Renal cortical epithelial cell (primary cell): ENCODE measurements at regions not wholly inside any gene's neighbourhood (a gene's known extent, or its start where the extent isn't known, plus 50 kb on each side); places are given as distances from the start of the nearest gene placed in this dataset.

Experiments used
- DNase-seq: peaks from one replicate; pipeline ENCODE4 v3.0.0-alpha.2; 2011; ENCODE audit warnings: low read depth

DNA sequence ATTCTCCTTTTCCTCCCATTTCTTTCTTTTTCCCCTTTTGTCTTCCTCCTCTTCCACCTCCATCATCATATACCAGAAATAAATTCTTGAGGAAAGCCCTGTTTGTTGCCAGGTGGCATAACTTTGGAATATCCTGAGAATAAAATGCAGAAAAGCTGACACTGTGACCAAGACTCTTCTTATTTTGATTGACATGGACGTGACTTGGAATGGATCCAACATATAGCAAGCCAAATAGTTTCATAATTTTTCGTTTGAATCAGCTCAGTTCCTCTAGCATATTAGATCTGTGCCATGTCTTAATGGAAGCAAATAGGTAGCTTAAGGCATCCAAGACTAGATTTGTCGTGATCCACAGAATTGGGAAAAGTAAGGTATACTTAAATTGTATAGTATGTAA, 354.7 kb upstream of the FIGN start:
- no peak for DNase-seq

DNA sequence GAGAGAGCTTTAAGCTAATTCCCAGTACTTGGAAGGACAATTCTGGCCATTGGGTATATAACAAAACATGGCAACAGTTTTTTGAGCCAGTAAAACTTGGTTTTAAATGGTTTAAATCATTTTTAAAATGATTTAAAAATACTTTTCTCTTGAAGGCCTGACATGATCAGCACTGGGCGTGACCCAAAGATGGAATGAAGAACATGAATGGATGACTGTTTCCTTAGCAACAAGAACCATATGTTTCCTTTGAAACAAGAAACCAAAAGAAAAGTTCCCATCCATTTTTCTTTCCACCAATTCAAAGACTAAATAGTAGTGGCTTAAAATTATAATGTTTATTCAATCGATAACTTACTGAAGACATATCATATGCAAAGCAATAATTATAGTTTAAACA, 348.3 kb upstream of the FIGN start:
- DNase-seq, result no peak

DNA sequence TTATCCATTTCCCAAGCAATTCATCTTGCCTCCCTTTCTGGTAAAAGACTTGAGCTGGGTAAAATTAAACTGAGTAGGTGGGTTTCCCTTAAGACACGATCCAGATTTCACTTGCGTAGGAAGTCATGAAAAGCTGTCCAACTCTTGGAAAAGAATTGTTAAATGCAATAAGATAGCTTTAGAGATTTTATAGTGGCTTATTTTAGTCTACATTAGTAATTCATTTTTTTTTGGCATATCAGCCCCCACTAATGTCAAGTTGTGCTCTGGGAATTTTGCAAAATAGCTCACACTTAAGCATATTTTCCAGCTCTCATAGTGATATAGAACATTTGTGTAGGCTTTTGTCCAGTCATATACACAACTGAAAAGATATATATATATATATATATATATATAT, 344.7 kb upstream of the FIGN start:
- DNase-seq, result no peak

DNA sequence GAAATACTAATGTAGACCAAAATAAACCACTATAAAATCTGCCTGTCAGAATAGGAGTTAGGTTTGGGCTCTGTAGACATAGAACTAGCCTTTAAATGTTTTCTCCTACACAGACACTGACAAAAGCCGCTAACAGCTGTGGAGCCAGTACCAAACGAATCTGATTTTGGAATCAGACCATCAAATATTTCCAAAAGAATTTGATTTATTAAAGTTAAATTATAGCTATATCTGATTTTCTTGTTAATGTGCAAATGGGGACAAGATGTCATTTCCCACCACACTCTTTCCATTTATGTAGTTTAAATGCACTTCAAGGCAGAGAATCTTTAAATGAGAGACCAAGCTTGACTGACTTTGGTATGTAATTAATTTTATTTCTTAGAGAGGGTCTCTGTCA, 343.4 kb upstream of the FIGN start:
- no peak for DNase-seq

DNA sequence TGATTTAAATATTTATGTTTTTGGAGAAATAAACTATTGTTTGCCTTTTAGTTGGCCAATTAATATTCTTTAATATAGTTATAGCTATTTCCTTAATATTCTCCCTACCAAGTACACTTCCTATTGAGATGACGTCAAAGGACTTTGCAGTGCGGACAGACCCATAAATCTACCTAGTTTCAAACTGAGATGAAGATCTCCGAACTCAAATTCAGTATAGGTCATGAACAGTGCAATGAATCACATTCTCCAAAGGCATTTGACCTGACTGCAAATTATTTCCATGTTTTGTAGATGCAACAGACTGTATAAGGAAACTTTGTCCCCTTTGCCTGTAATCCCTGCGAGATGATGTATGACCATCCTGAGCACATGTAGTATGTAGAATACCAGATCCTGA, 342.6 kb upstream of the FIGN start:
- DNase-seq, result no peak

DNA sequence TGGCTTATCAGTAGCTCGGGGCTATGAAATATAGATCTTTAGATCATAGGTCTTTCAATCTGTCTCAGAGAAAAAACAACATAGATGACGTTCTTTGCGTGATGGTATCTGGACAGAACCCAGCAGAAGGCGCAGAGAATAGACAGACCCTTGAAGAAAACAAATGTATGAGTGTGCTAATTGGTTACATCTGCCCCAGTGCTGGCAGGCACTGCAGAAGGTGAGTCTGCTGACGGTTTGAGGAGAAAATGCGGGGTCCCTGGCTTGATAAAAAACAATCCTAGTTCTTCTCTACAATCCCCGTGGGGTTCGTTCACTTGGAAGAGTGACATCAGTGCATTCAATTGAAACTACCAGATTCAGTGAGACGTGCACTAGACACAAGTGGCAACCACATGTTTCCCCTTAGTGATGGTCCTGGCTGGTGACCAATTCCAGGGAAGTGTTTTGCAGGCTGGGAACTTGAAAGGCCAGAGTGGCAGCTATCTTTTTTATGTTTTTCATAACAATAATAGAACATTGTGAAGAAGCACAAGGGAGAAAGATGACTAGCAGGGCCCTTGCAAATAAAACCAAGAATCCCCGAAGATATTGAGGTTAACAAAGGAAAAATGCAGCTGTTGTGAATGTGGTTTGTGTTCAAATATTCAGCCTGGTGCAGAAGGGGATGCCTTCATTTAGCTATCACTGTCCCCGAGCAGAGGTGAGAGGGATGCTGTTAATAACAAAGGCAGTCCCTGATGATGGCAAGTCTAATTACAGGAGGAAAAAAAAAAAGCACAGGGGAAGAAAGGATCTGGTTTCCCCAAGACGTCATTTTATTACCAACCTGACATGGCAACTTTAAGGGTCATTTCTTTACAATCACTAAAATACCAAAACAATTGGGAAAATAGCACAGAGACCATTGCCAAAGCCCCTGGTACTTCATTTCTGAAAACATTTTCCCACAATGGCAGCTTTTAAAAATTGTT, 337.6 kb upstream of the FIGN start:
- peak; percentile 4 for DNase-seq

DNA sequence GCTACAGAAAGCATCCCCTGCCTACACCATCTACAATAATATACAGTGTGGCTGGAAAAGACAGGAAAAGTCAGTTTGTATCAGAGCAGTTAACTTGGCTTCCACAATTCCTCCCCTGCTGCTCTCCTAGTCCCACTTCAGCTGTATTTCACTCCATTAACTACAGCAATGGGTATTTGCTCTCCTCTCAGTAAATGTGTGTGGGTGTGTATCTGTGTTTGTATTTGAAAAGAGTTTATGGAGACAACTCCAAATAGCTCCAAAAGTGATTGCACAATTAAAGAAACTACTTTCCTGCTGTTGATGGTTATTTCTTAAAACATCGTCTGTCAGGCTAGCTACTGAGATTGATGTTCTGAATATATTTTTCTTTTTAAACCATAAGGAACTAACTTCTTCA, 333.7 kb upstream of the FIGN start:
- DNase-seq, result no peak

DNA sequence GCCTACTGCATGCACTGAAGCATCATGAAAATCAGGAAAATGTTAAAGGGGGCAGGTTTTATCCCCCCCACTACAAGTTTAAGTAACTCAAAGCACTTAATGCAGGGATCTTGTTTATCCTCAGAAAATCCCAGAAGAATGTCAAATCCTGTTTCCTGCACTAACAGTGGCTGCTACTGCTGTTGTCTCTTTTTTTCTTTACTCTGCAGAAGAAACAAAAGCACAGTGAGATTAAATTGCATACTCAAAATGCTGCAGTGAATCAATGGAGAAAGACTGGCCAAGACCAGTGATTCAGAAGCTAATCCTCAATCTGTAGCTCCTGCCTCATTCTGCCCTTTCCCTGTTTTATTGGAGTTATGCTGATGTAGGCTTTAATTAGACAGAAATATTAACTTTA, 332.3 kb upstream of the FIGN start:
- DNase-seq, result no peak

DNA sequence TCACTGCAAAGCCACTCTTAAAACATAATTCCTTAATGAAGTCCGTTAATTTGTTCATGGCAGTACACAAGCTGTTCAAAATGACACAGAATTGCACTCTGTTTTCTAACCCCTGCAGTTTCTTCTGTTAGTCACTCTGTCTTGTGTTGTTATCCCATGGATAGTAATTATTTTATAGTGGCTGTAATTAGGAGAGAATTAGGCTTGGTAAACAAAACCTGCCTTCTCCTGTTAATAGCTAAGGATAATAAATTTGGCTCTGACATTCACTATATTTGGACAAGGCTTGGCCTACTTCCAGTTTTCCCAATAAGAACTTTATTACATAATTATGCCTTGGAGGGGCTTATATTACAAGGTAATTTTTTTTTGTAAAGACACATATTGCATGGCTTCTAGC, 330.3 kb upstream of the FIGN start:
- no peak for DNase-seq

DNA sequence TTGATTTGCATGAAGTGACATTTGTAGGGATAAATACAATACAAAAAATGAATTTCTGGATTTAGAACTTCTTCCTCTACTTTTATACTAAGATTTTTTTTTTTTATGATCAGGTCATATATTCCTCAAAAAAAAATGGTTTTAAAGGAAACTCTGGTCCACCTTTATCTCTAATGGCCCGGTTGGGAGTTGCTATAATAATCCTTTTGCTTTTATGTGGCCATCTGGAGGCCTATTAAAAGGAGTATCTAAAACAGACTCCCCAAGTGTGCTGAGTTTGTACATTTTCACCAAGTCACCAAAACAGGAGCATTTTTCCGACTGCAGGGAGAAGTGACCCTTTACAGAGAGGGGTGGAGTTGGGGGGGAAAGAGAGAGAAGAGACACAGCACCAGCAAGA, 329.2 kb upstream of the FIGN start:
- DNase-seq, result no peak

DNA sequence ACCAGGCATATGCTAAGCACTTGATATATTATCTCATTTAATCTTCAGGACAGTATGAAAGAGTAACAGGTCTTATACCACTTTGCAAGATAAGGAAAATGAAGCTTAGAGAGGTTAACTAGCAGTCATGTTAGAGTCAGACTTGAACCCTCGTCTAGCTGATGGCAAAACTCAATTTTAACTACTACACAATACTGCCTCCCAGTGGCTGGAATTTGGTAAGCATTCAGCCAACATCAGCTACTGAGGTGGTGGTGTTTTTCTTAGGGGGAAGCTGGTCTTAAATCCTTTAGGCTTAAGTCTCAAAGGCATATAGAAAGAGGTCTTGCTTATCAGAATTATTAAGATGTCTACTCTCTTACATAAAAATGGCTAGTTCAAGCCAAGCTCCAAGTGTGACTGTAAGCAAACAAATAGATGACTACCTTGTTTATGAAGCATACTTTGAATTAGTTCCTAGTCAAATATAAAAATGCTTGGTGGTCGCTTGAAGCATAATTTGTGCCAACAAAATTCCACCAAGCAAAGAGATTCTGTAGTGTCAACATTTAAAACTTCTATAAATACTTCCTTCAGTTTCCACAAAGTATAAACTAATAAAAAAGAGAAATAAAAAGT, 325.4 kb upstream of the FIGN start:
- peak; percentile 46 for DNase-seq

DNA sequence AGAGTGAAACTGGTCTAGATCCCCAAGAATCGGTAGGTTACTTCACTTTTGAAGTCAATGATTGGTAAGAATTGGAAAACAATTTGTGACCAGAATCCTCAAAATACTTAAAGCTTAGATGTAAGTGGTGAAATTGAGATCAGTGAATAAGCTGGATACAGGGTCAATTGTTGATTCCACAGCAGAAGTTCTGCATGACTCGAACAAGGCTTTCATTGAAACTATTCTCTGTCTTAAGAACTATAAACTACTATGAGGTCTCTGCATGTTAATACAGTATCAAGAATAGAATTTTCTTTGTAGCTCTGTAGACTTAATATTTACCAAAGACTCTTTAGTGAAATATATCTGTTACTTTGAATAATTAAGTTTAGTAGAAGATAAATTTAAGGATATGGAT, 324.2 kb upstream of the FIGN start:
- DNase-seq, result no peak

DNA sequence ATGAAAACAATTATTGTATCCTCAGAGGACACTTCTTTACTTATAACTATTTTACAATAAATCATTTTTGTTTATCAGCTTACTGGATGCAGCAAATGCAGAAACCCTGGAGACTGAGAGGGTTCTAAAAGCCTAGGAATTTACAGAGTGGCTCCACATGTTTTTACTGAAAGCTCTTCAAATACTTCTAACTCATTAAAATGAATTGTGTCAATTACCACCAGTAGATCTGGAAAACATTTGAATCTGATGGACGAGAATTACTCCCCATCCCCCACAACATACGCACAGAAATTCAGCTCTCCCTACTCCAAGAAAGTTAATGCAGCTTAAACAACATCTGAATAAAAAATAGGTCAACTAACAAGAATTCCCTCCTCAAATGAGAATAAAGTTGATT, 319.8 kb upstream of the FIGN start:
- no peak for DNase-seq

DNA sequence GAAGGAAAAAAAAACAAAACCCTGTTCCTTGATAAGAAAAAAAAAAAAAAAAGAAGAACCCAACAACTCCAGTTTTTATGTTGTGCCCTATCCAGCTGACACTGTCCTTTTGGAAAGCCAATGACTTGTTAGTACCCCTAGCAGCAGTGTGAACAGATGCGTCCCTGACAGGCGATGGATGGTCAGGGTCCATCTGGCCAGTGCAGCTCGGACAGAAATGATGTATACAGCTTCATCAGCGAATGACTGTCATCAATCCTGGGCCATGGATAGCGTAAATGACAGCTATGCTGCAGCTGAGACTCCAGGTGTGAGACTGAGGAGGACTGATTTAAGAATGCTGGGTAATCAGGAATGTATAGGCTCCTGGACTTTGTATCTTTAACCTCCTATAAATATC, 318.8 kb upstream of the FIGN start:
- no peak for DNase-seq

DNA sequence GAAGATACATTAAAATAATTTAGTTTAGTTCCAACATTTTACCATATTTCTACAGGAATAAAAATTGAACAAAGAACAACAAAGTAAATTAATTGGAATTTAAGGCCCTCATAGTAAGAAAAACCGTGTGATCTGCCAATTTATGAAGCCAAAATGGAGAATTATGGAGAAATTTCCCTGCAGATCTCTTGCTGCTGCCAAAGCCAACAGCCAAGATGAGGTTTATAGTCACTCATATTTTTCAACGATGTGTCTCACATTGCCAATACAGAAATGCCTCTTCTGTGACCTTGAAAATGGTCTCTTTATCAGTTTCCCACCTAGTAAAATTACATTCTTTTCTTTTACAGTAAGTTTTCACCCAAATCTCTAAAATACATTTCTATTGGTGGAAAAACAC, 317.2 kb upstream of the FIGN start:
- DNase-seq, result no peak

DNA sequence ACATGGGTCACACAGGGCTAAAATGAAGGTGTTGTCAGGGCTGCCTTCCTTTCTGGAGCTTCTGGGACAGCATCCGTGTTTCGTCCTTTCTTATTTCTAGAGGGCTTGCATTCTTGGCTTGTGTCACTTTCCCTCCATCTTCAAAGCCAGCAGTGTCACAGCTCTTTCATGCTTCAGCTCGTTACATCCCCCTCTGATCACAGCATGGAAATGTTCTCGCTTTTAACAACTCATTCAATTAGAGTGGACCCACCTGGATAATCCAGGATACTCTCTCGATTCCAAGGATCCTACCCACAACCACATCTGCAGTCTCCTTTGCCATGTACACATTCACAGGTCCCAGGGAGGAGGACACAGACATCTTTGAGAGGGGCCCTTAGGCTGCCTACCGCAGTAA, 316.2 kb upstream of the FIGN start:
- no peak for DNase-seq

DNA sequence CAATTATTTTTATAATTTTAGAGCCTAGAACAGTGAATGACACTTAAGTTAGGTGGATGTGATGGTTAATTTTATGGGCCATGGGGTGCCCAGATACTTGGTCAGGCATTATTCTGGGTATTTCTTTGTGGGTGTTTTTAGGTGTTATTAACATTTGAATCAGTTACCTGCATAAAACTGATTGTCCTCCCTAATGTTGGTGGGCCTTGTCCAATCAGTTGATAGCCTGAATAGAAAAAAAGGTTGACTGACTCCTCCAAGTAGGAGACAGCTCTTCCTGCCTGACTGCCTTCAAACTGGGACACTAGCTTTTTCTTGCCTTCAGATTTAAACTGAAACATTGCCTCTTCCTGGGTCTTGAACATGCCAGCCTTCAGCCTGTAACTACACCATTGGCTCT, 312.9 kb upstream of the FIGN start:
- DNase-seq, result no peak

DNA sequence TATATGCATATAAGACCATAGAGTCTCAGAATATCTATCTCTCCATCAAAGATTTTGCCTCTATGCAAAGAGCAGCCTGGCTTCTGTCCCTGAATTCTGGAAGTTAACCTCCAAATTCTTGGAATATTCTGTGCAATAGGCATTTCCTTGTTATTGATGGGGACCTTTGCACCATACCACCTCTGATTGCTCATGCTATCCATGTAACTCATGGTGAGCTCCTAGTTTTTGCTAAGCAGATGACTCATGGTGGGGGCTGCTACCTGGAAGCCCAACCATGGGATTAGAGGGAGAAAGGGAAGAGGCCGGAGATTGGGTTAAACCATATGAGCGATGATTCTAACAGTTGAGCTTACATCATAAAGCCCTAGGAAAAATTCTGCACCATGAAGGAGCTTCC, 310.2 kb upstream of the FIGN start:
- peak; percentile 52 for DNase-seq

DNA sequence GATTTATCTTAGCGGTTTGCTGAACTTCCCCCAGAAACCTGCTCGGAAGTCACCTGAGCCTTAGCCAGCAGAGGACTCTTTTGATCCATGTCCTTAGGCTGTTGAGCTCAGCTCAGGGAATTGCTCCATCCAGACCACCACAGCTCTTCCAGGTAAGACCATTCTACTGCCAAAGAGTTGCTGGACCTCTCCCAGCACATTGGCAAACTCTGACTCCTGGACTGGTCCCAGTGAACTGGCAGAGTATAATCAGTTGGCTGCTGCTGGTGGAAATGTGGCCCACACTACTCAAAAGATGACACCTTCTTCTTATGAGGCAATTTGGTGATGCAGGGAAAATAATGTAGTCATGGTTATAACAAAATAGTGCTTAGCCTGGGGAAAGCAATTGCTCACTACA, 308.8 kb upstream of the FIGN start:
- DNase-seq, result no peak

DNA sequence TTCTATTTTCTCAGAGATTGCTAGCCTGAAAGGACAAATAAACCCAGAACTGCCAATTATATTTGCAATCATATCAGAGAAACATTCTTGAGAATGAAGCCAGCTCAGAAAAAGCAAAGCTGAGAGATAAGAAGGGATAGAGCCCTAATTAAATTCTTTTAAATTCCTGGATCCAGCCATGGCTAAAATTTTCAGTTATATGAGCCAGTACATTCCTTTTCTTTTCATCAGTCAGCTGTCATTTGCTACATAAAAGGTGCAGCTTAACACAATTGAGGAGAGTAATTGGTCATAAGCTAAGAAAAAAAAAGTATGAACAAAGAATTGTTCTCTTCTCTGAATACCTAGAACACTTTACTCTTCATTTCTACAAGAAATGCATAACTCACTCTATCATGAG, 303.5 kb upstream of the FIGN start:
- DNase-seq, result no peak

DNA sequence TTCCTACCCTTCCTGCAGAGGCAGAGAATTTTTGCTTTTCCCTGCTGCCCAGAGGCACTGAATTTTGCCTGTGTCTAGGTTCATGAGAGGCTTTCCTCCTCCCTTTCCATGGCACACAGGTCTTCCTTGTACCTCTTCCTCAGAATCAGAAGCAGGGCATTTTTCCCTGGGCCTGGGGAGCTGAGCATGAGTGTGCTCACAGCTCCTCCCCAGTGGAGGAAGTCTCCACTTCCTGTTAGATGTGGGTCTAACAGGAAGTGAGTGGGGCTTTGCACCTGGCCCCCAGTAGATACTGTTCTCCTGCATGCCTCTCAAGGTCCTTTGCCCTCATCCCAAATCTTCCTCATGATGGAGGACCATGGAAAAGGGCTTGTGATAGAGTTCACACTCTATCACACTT, 297.2 kb upstream of the FIGN start:
- DNase-seq, result no peak

DNA sequence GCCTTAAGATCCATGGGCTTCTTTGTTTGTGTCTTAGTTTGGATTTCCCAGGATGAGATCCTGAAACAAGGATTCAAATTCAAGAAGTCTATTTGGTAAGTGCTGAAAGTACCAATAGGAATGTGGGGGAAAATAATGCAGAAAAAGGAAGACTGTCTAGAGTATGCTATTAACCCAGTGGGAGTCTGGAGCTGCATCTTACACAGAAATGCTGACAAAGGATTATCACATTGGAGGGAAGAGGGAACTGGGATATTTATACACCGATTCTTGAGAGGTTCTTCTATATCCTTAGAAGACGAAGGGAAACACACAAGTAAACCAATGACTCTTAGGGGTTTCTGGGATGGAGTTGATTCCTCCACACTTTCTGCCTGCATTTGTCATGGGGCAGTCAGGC, 294.8 kb upstream of the FIGN start:
- DNase-seq, result no peak

DNA sequence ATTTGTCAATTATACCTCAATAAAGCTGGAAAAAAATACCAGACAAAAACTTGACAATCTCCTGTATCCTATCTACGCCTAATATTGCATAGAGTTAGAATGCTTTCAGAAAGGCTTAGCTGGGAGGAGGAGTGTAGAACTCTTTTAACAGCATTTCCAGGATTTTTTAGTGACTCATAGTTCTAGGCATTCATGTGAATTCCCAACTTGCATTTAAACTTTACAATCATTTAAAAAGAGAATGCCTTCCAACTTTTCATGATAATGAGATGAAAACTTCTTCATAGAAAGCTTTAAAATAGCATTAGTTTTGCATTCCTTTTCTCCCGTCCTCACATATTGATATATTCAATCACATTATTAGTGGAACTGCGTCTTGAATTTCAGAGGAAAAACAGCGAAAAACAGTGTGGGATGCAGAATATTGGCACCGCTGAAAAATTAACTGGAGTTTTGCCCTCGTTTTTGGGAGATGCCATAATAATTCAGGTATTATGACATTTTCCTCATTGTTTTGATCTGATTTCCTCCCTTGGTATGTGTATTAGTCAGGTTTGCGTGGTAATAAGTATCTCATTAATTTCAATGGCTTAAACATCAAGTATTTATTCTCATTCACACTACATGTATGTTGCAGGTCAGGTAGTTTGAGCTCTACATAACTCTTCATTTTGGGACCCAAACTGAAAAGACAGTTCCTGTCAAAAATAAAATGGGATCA, 293.2 kb upstream of the FIGN start:
- DNase-seq, result peak; percentile 83
